ENCODE measurements at regions not wholly inside any gene's neighbourhood (a gene's known extent, or its start where the extent isn't known, plus 50 kb on each side); places are given as distances from the start of the nearest gene placed in this dataset.
A peak's percentile ranks its signal among the peaks of the same experiment; 100 is the strongest.

DNA sequence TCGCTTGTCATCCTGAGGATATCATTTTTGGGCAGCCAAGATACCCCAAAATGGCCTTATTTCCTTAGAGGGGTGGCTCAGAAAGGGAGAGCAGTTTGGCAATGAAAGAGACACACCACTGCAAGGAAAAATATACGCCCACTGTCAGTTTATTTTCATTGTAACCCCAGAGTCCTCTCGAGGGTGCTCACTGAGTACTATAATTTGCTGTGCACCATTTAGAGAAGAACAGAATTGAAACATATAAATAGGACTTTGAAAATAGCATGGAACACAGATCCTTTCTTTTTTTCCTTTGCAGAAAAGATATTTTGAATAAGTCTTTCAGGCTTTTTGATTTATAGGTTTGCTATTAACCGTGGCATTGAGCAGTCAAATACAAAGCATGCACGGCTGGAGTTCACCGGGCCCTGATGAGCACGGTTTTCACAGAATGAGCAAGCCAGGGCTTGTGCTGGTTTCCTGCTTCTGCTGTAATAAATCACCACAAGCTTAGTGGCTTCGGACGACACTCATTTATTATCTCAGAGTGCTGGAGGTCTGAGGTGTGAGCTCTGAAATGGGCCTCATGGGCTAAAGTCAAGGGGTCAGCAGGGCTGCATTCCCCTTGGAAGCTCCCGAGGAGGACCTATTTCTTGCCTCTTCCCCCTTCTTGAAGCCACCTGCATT, 152.3 kb downstream of the ZNF664 start:
- H3K9me1 ChIP-seq (ENCODE audit: control insufficient read depth, extremely low read depth, insufficient read depth, low read length) = no peaks in the 10 kb centered on the region
- H4K20me1 ChIP-seq (ENCODE audit: control insufficient read depth, extremely low read depth, insufficient read depth, low read length) = no peaks in the 10 kb centered on the region
- FAIRE-seq (peak; percentile 88), DNase-seq (ENCODE audit: low read depth, low spot score) (peak; percentile 9)
- no peaks in the 10 kb centered on the region for H3K27me3 ChIP-seq (ENCODE audit: control insufficient read depth, extremely low read depth, insufficient read depth, low read length)
- dilution Hi-C loops (cut with MboI; ENCODE audit: extremely low pct_ligation_motif_present, low sequenced_read_pairs) = no loop called here
- TF ChIP-seq CTCF (optimal IDR thresholded peaks at IDR 0.05 in 1 of 3, IDR thresholded peaks at IDR 0.05 in 1 of 3, conservative IDR thresholded peaks at IDR 0.05 in 1 of 3; ENCODE audit: extremely low read depth in 1 of 3, insufficient read depth in 2 of 3, low read length in 3 of 3) (no peak), EZH2 (IDR thresholded peaks at IDR 0.05; ENCODE audit: low read length) (no peak)
- H3K79me2 ChIP-seq (ENCODE audit: control insufficient read depth, insufficient read depth, low read length) = no peaks in the 10 kb centered on the region
- peak overlapping the region; percentile 36 for H2AFZ ChIP-seq (ENCODE audit: control insufficient read depth, low read length)
- peak overlapping the region in 1 of 3 experiments; percentile 11 for H3K4me3 ChIP-seq (ENCODE audit: control insufficient read depth in 2 of 3, extremely low read depth in 1 of 3, insufficient read depth in 2 of 3, low read depth in 1 of 3, low read length in 3 of 3)
- no peak overlapping the region for H3K9ac ChIP-seq (ENCODE audit: control insufficient read depth, extremely low read depth, insufficient read depth, low read length)
- peak overlapping the region; percentile 63 for H3K4me2 ChIP-seq (ENCODE audit: control insufficient read depth, extremely low read depth, insufficient read depth, low read depth, low read length)
- H3K27ac ChIP-seq (ENCODE audit: control insufficient read depth, insufficient read depth, low read length) = no peak overlapping the region
- H3K36me3 ChIP-seq (ENCODE audit: control insufficient read depth in 2 of 2, extremely low read depth in 1 of 2, insufficient read depth in 2 of 2, low read length in 2 of 2) = no peaks in the 10 kb centered on the region
- H3K4me1 ChIP-seq (ENCODE audit: control insufficient read depth, extremely low read depth, insufficient read depth, low read length) = peaks cover 11% of the 10 kb centered on the region
- no peaks in the 10 kb centered on the region for H3K9me3 ChIP-seq (ENCODE audit: control insufficient read depth, low read depth, low read length)

- H3K9me3 ChIP-seq (ENCODE audit: control insufficient read depth, low read depth, low read length) = no peaks in the 10 kb centered on the region
- H3K4me3 ChIP-seq (ENCODE audit: control insufficient read depth in 2 of 3, extremely low read depth in 1 of 3, insufficient read depth in 2 of 3, low read depth in 1 of 3, low read length in 3 of 3) = no peak overlapping the region
- no peak overlapping the region for H3K4me2 ChIP-seq (ENCODE audit: control insufficient read depth, extremely low read depth, insufficient read depth, low read depth, low read length)
- no peaks in the 10 kb centered on the region for H4K20me1 ChIP-seq (ENCODE audit: control insufficient read depth, extremely low read depth, insufficient read depth, low read length)
- H3K27ac ChIP-seq (ENCODE audit: control insufficient read depth, insufficient read depth, low read length) = no peak overlapping the region
- H3K9me1 ChIP-seq (ENCODE audit: control insufficient read depth, extremely low read depth, insufficient read depth, low read length) = no peaks in the 10 kb centered on the region
- H3K27me3 ChIP-seq (ENCODE audit: control insufficient read depth, extremely low read depth, insufficient read depth, low read length) = no peaks in the 10 kb centered on the region
- H2AFZ ChIP-seq (ENCODE audit: control insufficient read depth, low read length) = no peak overlapping the region
- no peak for DNase-seq (ENCODE audit: low read depth, low spot score)
- no peak for TF ChIP-seq EZH2 (IDR thresholded peaks at IDR 0.05; ENCODE audit: low read length)
- dilution Hi-C loops (cut with MboI; ENCODE audit: extremely low pct_ligation_motif_present, low sequenced_read_pairs) = no loop called here
- no peaks in the 10 kb centered on the region for H3K79me2 ChIP-seq (ENCODE audit: control insufficient read depth, insufficient read depth, low read length)
- no peaks in the 10 kb centered on the region for H3K36me3 ChIP-seq (ENCODE audit: control insufficient read depth in 2 of 2, extremely low read depth in 1 of 2, insufficient read depth in 2 of 2, low read length in 2 of 2)
- no peak for FAIRE-seq
- no peak overlapping the region for H3K9ac ChIP-seq (ENCODE audit: control insufficient read depth, extremely low read depth, insufficient read depth, low read length)
- H3K4me1 ChIP-seq (ENCODE audit: control insufficient read depth, extremely low read depth, insufficient read depth, low read length) = peaks cover 11% of the 10 kb centered on the region
These were observed 154.1 kb downstream of the ZNF664 start for GRCh38 chr12:124126950-124127655.

Measured in keratinocyte (primary cell).